Colonic mucosa (tissue), 4 donors: ENCODE measurements at regions not wholly inside any gene's neighbourhood (a gene's known extent, or its start where the extent isn't known, plus 50 kb on each side); places are given as distances from the start of the nearest gene placed in this dataset.

ENCODE experiments used
- DNase-seq: peaks from one replicate; pipeline ENCODE4 v3.0.0-alpha.2; 2020
- H3K27ac ChIP-seq: fragments of 200-600 bp; one replicate; pipeline ENCODE4 v1.8.0; 2021
- H3K27me3 ChIP-seq: fragments of 200-600 bp; one replicate; pipeline ENCODE4 v1.8.0; 2021
- H3K36me3 ChIP-seq: fragments of 200-600 bp; one replicate; pipeline ENCODE4 v1.8.0; 2021
- H3K4me1 ChIP-seq: fragments of 200-600 bp; one replicate; pipeline ENCODE4 v1.8.0; 2021; ENCODE audit warnings: mild to moderate bottlenecking
- H3K4me3 ChIP-seq: fragments of 200-600 bp; one replicate; pipeline ENCODE4 v1.8.0; 2021
- H3K9ac ChIP-seq, 2 donors: one replicate each; pipeline ENCODE4 v1.7.0; 2013; ENCODE audit warnings: control low read depth in 2 of 2, low read depth in 2 of 2, low read length in 2 of 2
- H3K9me3 ChIP-seq: fragments of 200-600 bp; one replicate; pipeline ENCODE4 v1.8.0; 2021
- CTCF ChIP-seq: fragments of 200-600 bp; IDR thresholded peaks from one replicate; pipeline ENCODE4 v1.8.0; 2022; ENCODE audit warnings: antibody characterized with exemption, mild to moderate bottlenecking
- intact Hi-C: fragments of 100-400 bp; cut with DNase I; formaldehyde crosslinking; loops from one replicate; pipeline ENCODE4 v1.14.1; 2022
- donor health status: healthy.
- donor health status: DM: no; HTN: no; CAD: no.
- donor health status: DM: no; HTN: no; CAD: no.

- H3K27ac ChIP-seq, result no peak overlapping the region
- no peak overlapping the region for H3K4me3 ChIP-seq
- H3K36me3 ChIP-seq, result no peaks in the 10 kb centered on the region
- DNase-seq, result no peak
- H3K4me1 ChIP-seq, result peaks cover 16% of the 10 kb centered on the region
- H3K27me3 ChIP-seq, result no peaks in the 10 kb centered on the region
- intact Hi-C loops, result no loop called here
- no peak for TF ChIP-seq CTCF
- no peak overlapping the region for H3K9ac ChIP-seq
- no peaks in the 10 kb centered on the region for H3K9me3 ChIP-seq
Measured at GRCh38 chr5:173825215-173825865, 62.8 kb upstream of the CPEB4 start.

DNA sequence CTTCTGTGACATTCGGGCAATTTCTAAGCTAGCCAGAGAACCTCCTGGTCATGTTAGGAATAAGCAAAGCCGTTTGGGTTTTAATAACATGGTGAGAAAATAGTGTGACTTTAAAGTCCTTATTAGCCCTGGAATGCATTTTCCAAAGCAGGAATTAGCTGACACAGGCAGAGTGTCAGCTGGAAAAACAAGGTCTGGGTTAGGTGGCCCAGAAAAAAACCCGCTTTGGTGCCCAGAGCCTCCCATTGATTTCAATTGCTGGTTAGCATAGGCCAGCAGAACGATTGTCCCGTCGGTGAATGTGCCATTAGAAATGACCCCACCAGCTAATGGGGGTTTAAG is 62.1 kb upstream of the CPEB4 start:
- no peak for DNase-seq
- H3K4me1 ChIP-seq, result peaks cover 16% of the 10 kb centered on the region
- no peak overlapping the region for H3K9ac ChIP-seq
- H3K9me3 ChIP-seq, result no peaks in the 10 kb centered on the region
- no peaks in the 10 kb centered on the region for H3K27me3 ChIP-seq
- H3K36me3 ChIP-seq, result no peaks in the 10 kb centered on the region
- intact Hi-C loops, result no loop called here
- TF ChIP-seq CTCF, result no peak
- no peak overlapping the region for H3K27ac ChIP-seq
- no peak overlapping the region for H3K4me3 ChIP-seq

GRCh38 chr5:173826428-173827350 is 61.5 kb upstream of the CPEB4 start:
- Histone ChIP-seq H3K36me3 (no peaks in the 10 kb centered on the region), H3K27ac (no peak overlapping the region), H3K4me1 (peaks cover 14% of the 10 kb centered on the region), H3K9ac (no peak overlapping the region), H3K9me3 (no peaks in the 10 kb centered on the region), H3K27me3 (no peaks in the 10 kb centered on the region), H3K4me3 (no peak overlapping the region)
- intact Hi-C loops, result no loop called here
- no peak for DNase-seq
- TF ChIP-seq CTCF, result no peak

GRCh38 chr5:173828952-173829351 is 59.2 kb upstream of the CPEB4 start:
- H3K27ac ChIP-seq, result no peak overlapping the region
- no peaks in the 10 kb centered on the region for H3K9me3 ChIP-seq
- DNase-seq, result no peak
- TF ChIP-seq CTCF, result no peak
- intact Hi-C loops, result no loop called here
- no peaks in the 10 kb centered on the region for H3K27me3 ChIP-seq
- H3K9ac ChIP-seq, result no peak overlapping the region
- H3K4me3 ChIP-seq, result no peak overlapping the region
- no peaks in the 10 kb centered on the region for H3K36me3 ChIP-seq
- peaks cover 7% of the 10 kb centered on the region for H3K4me1 ChIP-seq

DNA sequence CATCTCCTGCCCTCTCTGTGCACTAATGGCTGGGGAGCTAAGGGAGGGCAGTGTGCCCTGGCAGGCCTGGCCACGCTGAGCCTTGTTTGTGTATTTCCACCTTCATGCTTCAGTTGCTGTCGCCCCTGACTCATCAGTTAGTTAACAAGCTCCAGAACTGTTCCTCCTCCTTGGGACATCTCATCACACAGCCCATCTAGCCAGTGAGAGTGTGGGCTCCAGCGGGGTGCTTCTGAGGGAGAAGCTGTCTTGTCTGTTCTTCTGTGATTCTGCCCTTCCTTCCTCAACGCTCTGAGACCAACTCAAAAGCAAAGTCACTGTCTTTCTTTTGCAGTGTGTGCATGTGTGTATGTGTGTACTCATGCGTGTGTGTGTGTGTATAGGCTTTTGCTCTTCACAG is 58.3 kb upstream of the CPEB4 start:
- H3K9ac ChIP-seq, result no peak overlapping the region
- H3K36me3 ChIP-seq, result no peaks in the 10 kb centered on the region
- intact Hi-C loops, result loop anchor here (10.0 kb wide), 1 partner anchor 55 kb away; no protein-coding TSS in a partner anchor
- TF ChIP-seq CTCF, result no peak
- no peak overlapping the region for H3K27ac ChIP-seq
- no peak for DNase-seq
- no peak overlapping the region for H3K4me3 ChIP-seq
- peaks cover under 1% of the 10 kb centered on the region for H3K4me1 ChIP-seq
- H3K9me3 ChIP-seq, result no peaks in the 10 kb centered on the region
- no peaks in the 10 kb centered on the region for H3K27me3 ChIP-seq
